Mucosa of gallbladder (tissue), 1 donor: ENCODE measurements at regions not wholly inside any gene's neighbourhood (a gene's known extent, or its start where the extent isn't known, plus 50 kb on each side); places are given as distances from the start of the nearest gene placed in this dataset.

Experiments used
- DNase-seq: peaks from one replicate; pipeline ENCODE4 v3.0.0-alpha.2; 2020; ENCODE audit warnings: low spot score
- donor health status: DM: no; HTN: no; CAD: no.

DNA sequence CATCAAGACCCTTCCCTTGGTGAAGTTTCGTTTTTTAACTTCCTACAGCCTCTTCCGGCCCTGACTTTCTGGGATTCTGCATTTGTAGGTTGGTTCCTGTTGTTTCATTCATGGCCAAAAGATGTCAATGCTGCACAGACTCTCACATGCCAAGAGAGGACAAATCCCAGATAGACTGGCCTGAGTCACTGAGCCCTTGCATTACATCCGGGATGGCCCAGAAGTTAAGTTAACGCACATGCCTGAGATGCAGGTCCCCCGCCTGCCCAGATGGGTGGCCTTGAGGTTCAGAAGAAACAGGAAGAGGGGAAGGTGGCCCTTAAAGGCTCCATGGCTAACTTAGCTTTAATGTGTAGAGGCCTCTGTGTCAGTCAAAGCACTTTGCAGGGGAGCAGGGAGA lies 51.6 kb upstream of the SRGAP3 start:
- DNase-seq: no peak

DNA sequence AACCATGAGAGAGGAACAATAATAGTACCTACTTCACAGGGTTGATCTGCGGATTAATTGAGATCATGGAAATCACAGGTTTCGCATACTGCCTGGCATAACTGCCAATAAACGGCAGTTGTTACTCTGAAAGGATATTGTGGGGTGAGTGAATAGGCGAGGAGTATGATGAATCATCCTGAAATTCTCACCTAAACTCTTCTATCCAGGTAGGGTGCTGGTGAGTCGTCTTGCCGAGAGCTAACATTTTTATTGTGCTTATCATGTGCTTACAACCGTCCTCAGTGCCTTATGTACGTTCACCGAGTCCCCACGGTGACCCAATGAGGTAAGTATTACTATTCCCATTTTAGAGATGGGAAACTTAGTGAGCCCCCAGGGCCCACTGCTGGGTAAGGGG lies 52.4 kb upstream of the SRGAP3 start:
- DNase-seq: no peak

DNA sequence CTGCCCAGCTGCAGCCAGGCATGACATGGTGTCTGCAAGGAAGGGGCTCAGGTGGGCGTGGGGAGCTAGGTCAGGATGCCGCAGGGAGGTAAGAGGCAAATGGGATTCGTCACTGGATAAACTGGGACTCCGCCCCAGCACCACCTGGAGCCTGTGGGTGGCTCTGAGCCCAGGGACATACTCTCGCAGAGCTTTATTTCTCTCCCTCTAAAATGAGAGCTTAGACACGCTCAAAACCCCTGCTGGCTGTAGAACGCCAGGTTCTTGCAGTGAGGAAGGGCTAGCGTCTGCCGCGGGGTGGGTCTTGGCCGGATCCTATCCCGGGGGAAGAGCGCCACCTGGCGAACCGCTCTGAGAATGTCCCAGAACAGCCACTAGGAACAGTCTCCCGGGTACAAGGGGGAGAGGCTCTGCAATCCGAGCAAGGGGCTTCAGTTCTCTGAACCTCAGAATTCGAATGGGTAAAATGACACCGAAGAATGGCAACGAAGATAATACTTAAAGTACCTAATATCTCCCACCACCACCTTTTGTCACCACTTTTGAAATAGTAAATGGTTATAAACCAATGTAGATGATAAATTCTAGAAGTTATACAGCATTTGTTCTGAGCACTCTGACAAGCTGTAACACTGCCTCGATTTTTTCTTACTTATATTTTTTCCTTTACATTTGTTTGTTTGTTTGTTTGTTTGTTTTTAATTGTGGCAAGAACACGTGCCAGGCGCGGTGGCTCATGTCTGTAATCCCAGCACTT lies 53.2 kb upstream of the SRGAP3 start:
- DNase-seq: peak; percentile 79

DNA sequence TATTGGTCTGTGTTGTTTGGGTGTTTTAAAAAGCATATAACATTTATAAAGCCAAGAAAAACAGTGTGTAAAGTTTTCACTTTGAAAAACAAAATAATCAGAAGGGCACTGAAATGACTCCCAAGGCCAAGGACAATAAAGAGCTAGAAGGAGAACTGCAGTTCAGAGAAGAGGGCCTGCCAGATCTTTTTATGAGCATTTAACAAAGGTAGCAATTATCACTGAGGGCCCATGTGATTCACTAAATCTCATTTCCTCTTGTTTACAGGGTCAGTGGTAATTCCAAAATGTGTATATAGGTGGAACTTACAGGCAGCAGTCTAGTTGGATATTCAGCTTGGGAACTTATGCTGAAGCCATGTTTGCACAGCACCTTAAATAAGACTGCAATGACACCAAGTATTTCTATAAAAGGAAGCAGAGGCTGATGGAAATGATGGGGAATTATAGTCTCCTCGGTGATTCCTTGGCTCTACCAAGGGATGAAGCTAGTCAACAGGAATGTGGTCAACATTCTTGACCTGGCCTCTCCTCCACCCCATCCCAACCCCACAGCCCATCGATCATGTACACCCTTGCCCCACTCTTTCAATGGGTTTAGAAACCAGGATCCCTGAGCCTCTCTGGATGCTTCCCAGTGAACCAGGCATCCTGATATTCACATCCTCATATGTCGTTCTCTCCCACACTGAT lies 54.4 kb upstream of the THUMPD3 start:
- DNase-seq: no peak

DNA sequence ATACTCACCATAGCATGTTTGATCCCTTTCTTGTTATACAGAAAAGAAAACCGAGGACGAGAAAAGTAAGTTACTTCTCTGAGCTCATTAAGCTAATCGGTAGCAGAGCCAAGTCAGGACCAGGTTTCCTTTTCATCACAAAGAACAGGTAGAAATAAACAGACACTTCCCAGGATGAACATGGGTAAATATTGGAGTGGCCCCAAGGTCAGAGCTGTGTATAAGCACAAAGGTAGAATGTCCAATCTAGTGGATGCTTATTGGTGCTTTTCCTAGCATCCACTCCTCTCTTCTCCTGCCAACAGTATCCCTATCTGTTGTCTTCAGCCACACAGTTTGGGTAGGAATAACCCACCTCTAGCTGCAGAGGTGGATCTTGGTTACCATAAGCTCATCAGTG lies 52.8 kb upstream of the THUMPD3 start:
- no peak for DNase-seq

DNA sequence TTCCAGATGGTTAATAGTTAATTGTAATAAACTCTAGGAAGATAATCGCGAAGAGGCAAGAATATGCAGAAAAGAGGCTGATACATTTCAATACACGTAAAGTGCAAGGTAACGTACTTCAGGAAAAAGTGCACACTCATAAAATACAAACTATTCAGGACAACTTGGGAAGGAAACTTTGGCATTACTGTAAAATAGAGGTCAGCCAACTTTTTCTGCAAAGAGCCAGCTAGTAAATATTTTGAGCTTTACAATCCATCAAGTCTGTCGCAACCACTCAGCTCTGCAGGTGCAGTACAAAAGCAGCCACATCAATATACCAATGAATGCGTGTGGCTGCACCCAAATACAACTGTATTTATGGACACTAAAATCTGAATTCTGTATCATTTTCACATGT lies 51.6 kb upstream of the THUMPD3 start:
- DNase-seq: no peak
